GM19397 (cell line): ENCODE measurements at regions not wholly inside any gene's neighbourhood (a gene's known extent, or its start where the extent isn't known, plus 50 kb on each side); places are given as distances from the start of the nearest gene placed in this dataset.

Experiments
- ATAC-seq: cut with Tn5 transposase; IDR thresholded peaks from one replicate; pipeline ENCODE4 v1.9.1; 2021; ENCODE audit warnings: mild to moderate bottlenecking, moderate library complexity; ENCODE audit not compliant: unreplicated experiment

GRCh38 chr3:87354398-87354797 is 78.0 kb upstream of the POU1F1 start:
- no peak for ATAC-seq

GRCh38 chr3:87351937-87352336 is 75.6 kb upstream of the POU1F1 start:
- no peak for ATAC-seq

GRCh38 chr3:87350367-87351199 is 74.2 kb upstream of the POU1F1 start:
- ATAC-seq = peak; percentile 99

DNA sequence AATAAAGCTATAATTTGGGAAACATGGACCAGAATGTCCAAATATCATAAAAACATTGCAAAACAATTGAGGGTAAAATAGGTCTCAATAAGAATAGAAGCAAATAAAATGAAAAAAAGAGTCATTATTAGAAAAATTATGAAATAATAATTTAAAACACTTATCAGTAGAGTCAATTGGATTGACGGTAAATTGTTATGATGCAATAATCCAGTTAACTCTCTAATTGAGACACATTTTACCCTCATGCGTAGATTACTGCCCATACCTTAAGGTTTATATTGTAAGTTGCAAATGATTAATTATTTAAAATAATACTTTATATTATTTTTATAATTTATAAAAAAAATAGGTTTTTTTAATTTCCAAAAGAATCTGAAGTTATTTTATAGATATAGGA is 73.4 kb upstream of the POU1F1 start:
- ATAC-seq = no peak

DNA sequence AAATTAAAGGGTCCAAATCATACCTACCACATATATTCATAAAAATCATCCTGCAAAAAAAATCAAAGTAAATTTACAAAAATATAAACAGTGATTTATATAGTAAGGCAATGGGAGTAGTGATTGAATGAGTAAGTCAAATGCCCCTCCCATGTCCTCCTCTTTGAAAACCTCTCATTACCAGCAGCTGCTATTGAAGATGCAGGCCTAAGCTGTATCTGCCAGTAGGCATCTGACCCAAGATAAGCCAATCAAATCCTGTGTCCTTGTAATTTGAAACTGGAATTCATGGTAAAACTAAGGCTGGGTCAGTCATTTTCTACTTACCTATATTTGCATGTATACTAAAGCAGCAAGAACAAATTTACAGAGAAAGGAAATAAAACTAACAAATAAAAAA is 60.4 kb upstream of the POU1F1 start:
- no peak for ATAC-seq

DNA sequence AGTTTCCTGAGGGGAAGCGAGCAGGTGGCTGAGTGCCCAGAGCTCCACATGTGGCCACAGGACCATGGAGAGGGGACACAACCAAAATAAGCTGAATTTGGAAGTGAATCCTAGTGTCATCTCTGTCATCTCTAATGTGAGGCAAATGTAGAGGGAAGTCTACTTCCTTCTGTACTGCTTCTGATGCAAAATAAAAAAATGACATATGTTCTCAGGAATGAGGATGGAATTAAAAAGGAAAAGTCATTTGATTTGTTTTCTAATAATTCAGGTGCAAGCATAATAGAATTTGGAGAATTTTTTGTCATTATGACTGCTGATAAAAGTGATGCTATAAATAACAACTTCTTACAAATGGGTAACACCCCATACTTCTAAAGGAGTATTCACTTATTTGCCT is 59.5 kb upstream of the POU1F1 start:
- ATAC-seq = no peak

- no peak for ATAC-seq
Observed at GRCh38 chr3:87333393-87333892, 57.1 kb upstream of the POU1F1 start.

DNA sequence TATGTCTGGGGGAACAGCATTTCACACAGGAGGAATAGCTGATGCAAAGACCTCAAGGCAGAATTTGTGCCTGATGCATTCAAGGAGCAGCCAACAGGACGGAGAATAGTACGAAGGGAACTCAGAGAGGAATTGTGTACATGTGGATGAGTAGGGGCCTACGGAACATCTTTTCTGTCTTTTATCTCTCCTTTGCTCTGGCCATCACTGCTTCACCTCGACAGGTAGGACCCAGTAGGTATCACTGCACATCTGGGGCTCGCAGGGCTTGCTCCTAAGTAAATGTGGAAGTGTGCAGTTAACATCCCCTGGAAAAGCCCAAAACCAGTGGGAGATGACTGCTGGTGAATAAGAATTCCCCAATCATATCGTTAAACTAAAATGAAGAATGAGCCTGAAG is 56.4 kb upstream of the POU1F1 start:
- no peak for ATAC-seq

- no peak for ATAC-seq
Observed at GRCh38 chr3:87329065-87329464, 52.7 kb upstream of the POU1F1 start.
